Keratinocyte (primary cell): ENCODE measurements at regions not wholly inside any gene's neighbourhood (a gene's known extent, or its start where the extent isn't known, plus 50 kb on each side); places are given as distances from the start of the nearest gene placed in this dataset.

Experiments used
- DNase-seq: peaks from one replicate; pipeline ENCODE4 v3.0.0-alpha.2; 2011; ENCODE audit warnings: low read depth, missing footprints, low spot score
- FAIRE-seq: peaks from 2 replicates; lab custom pipeline; 2011; peaks lifted over from hg19 to GRCh38; lab: Jason Lieb, UNC
- H2AFZ ChIP-seq: 2 replicates; pipeline ENCODE4 v1.6.0; 2012; ENCODE audit warnings: low read length, control low read depth, inconsistent platforms; ENCODE audit not compliant: control insufficient read depth
- H3K27ac ChIP-seq: 2 replicates; pipeline ENCODE4 v1.5.1; 2011; ENCODE audit warnings: low read length; ENCODE audit not compliant: control insufficient read depth, insufficient read depth
- H3K27me3 ChIP-seq: 3 replicates; pipeline ENCODE4 v1.6.0; 2011; ENCODE audit warnings: low read length; ENCODE audit not compliant: control insufficient read depth, insufficient read depth; ENCODE audit errors: extremely low read depth
- H3K36me3 ChIP-seq, 2 experiments: 2 replicates in 1 of 2; 3 replicates in 1 of 2; pipeline ENCODE4 v1.5.1; 2011; ENCODE audit warnings: low read length in 2 of 2, mild to moderate bottlenecking in 1 of 2; ENCODE audit not compliant: control insufficient read depth in 2 of 2, insufficient read depth in 2 of 2; ENCODE audit errors: extremely low read depth in 1 of 2
- H3K4me1 ChIP-seq: 3 replicates; pipeline ENCODE4 v1.5.1; 2011; ENCODE audit warnings: low read length; ENCODE audit not compliant: control insufficient read depth, insufficient read depth; ENCODE audit errors: extremely low read depth
- H3K4me2 ChIP-seq: 3 replicates; pipeline ENCODE4 v1.6.0; 2011; ENCODE audit warnings: low read depth, low read length; ENCODE audit not compliant: control insufficient read depth, insufficient read depth; ENCODE audit errors: extremely low read depth
- H3K4me3 ChIP-seq, 3 experiments: fragments of 200-600 bp in 1 of 3; sonication (generic) in 1 of 3; 2 replicates in 2 of 3; 3 replicates in 1 of 3; pipeline ENCODE4 v1.5.1; 2011 to 2016; ENCODE audit warnings: low read length in 3 of 3, mild to moderate bottlenecking in 3 of 3, control low read depth in 2 of 3, inconsistent platforms in 1 of 3, low read depth in 1 of 3, mixed read lengths in 1 of 3, mixed run types in 1 of 3, moderate library complexity in 1 of 3; ENCODE audit not compliant: control insufficient read depth in 2 of 3, insufficient read depth in 2 of 3; ENCODE audit errors: extremely low read depth in 1 of 3
- H3K79me2 ChIP-seq: 2 replicates; pipeline ENCODE4 v1.6.0; 2012; ENCODE audit warnings: low read length; ENCODE audit not compliant: control insufficient read depth, insufficient read depth
- H3K9ac ChIP-seq: 3 replicates; pipeline ENCODE4 v1.6.0; 2011; ENCODE audit warnings: low read length; ENCODE audit not compliant: control insufficient read depth, insufficient read depth; ENCODE audit errors: extremely low read depth
- H3K9me1 ChIP-seq: 3 replicates; pipeline ENCODE4 v1.6.0; 2011; ENCODE audit warnings: low read length; ENCODE audit not compliant: control insufficient read depth, insufficient read depth; ENCODE audit errors: extremely low read depth
- H3K9me3 ChIP-seq: 2 replicates; pipeline ENCODE4 v1.5.1; 2012; ENCODE audit warnings: low read depth, low read length; ENCODE audit not compliant: control insufficient read depth
- H4K20me1 ChIP-seq: 3 replicates; pipeline ENCODE4 v1.6.0; 2011; ENCODE audit warnings: low read length; ENCODE audit not compliant: control insufficient read depth, insufficient read depth; ENCODE audit errors: extremely low read depth
- CTCF ChIP-seq, 3 experiments: IDR thresholded peaks in 1 of 3; conservative IDR thresholded peaks in 1 of 3; optimal IDR thresholded peaks in 1 of 3; 2 replicates in 2 of 3; 3 replicates in 1 of 3; pipeline versions ENCODE3 to v1.5.1; 2011; ENCODE audit warnings: low read length in 3 of 3, mild to moderate bottlenecking in 3 of 3, moderate library complexity in 2 of 3, control low read depth in 1 of 3, inconsistent platforms in 1 of 3; ENCODE audit not compliant: insufficient read depth in 2 of 3; ENCODE audit errors: extremely low read depth in 1 of 3
- EZH2 ChIP-seq: IDR thresholded peaks from one replicate; pipeline ENCODE4 v1.6.1; 2012; ENCODE audit warnings: inconsistent platforms, mild to moderate bottlenecking, low read length, moderate library complexity
- dilution Hi-C: fragments of 300-500 bp; cut with MboI; formaldehyde crosslinking; loops from one replicate; pipeline ENCODE4 v1.7.0; 2020; ENCODE audit warnings: low sequenced_read_pairs; ENCODE audit not compliant: extremely low pct_ligation_motif_present

GRCh38 chr6:165718491-165718891 is 55.5 kb upstream of the PDE10A start:
- H3K36me3 ChIP-seq: no peaks in the 10 kb centered on the region
- no peak for FAIRE-seq
- H3K27me3 ChIP-seq: no peaks in the 10 kb centered on the region
- no peaks in the 10 kb centered on the region for H3K9me1 ChIP-seq
- no peaks in the 10 kb centered on the region for H3K4me1 ChIP-seq
- H3K9me3 ChIP-seq: peaks cover 3% of the 10 kb centered on the region
- no peak for DNase-seq
- H3K9ac ChIP-seq: no peak overlapping the region
- no peak overlapping the region for H3K27ac ChIP-seq
- no peak overlapping the region for H3K4me2 ChIP-seq
- dilution Hi-C loops: no loop called here
- H2AFZ ChIP-seq: no peak overlapping the region
- TF ChIP-seq EZH2 (no peak), CTCF (optimal IDR thresholded peaks at IDR 0.05 in 1 of 3, IDR thresholded peaks at IDR 0.05 in 1 of 3, conservative IDR thresholded peaks at IDR 0.05 in 1 of 3; ENCODE audit: extremely low read depth in 1 of 3, insufficient read depth in 2 of 3, low read length in 3 of 3) (no peak)
- no peaks in the 10 kb centered on the region for H3K79me2 ChIP-seq
- H4K20me1 ChIP-seq: no peaks in the 10 kb centered on the region
- no peak overlapping the region for H3K4me3 ChIP-seq

- dilution Hi-C loops: no loop called here
- H2AFZ ChIP-seq: no peak overlapping the region
- H3K4me2 ChIP-seq: no peak overlapping the region
- no peak for TF ChIP-seq EZH2
- no peaks in the 10 kb centered on the region for H3K27me3 ChIP-seq
- peaks cover 5% of the 10 kb centered on the region for H3K9me3 ChIP-seq
- H3K36me3 ChIP-seq: no peaks in the 10 kb centered on the region
- no peaks in the 10 kb centered on the region for H3K9me1 ChIP-seq
- no peak for FAIRE-seq
- H3K27ac ChIP-seq: no peak overlapping the region
- H3K9ac ChIP-seq: no peak overlapping the region
- H3K79me2 ChIP-seq: no peaks in the 10 kb centered on the region
- no peaks in the 10 kb centered on the region for H3K4me1 ChIP-seq
- no peak for DNase-seq
- no peak overlapping the region for H3K4me3 ChIP-seq
- H4K20me1 ChIP-seq: no peaks in the 10 kb centered on the region
Measured at GRCh38 chr6:165717732-165718465, 54.9 kb upstream of the PDE10A start.

- Histone ChIP-seq H3K4me3 (no peak overlapping the region), H3K4me2 (no peak overlapping the region), H3K36me3 (no peaks in the 10 kb centered on the region), H3K9ac (no peak overlapping the region), H3K9me1 (no peaks in the 10 kb centered on the region), H4K20me1 (no peaks in the 10 kb centered on the region), H3K27ac (no peak overlapping the region), H3K4me1 (no peaks in the 10 kb centered on the region), H2AFZ (no peak overlapping the region), H3K9me3 (peaks cover 7% of the 10 kb centered on the region), H3K79me2 (no peaks in the 10 kb centered on the region), H3K27me3 (no peaks in the 10 kb centered on the region)
- TF ChIP-seq CTCF (optimal IDR thresholded peaks at IDR 0.05 in 1 of 3, IDR thresholded peaks at IDR 0.05 in 1 of 3, conservative IDR thresholded peaks at IDR 0.05 in 1 of 3; ENCODE audit: extremely low read depth in 1 of 3, insufficient read depth in 2 of 3, low read length in 3 of 3) (no peak), EZH2 (no peak)
- dilution Hi-C loops: no loop called here
- FAIRE-seq: no peak
- DNase-seq: no peak
Measured at GRCh38 chr6:165716886-165717285, 53.8 kb upstream of the PDE10A start.
